Karpas-422 (cell line): ENCODE measurements at regions not wholly inside any gene's neighbourhood (a gene's known extent, or its start where the extent isn't known, plus 50 kb on each side); places are given as distances from the start of the nearest gene placed in this dataset.

Source experiments
- DNase-seq: peaks from one replicate; pipeline ENCODE4 v3.0.0-alpha.2; 2015
- H2AFZ ChIP-seq: fragments of 200-600 bp; sonication (generic); 2 replicates; pipeline ENCODE4 v1.6.1; 2014; ENCODE audit warnings: antibody characterized with exemption, low read length, mixed read lengths
- H3K27ac ChIP-seq: fragments of 200-600 bp; sonication (generic); 2 replicates; pipeline ENCODE4 v1.5.1; 2014; ENCODE audit warnings: mild to moderate bottlenecking, low read length, moderate library complexity
- H3K27me3 ChIP-seq: fragments of 200-600 bp; sonication (generic); 2 replicates; pipeline ENCODE4 v1.6.1; 2014; ENCODE audit warnings: low read length, mixed read lengths
- H3K36me3 ChIP-seq: fragments of 200-600 bp; sonication (generic); 2 replicates; pipeline ENCODE4 v1.6.1; 2014; ENCODE audit warnings: low read length, mixed read lengths; ENCODE audit not compliant: insufficient read depth
- H3K4me1 ChIP-seq: fragments of 200-600 bp; sonication (generic); 2 replicates; pipeline ENCODE4 v1.6.1; 2014; ENCODE audit warnings: mild to moderate bottlenecking, low read length, mixed read lengths
- H3K4me2 ChIP-seq: fragments of 200-600 bp; sonication (generic); 2 replicates; pipeline ENCODE4 v1.6.1; 2014; ENCODE audit warnings: low read length, low read depth, mild to moderate bottlenecking; ENCODE audit not compliant: poor library complexity, severe bottlenecking
- H3K4me3 ChIP-seq: fragments of 200-600 bp; sonication (generic); 2 replicates; pipeline ENCODE4 v1.5.1; 2014; ENCODE audit warnings: mild to moderate bottlenecking, antibody characterized with exemption, low read length, mixed read lengths
- H3K79me2 ChIP-seq: fragments of 200-600 bp; sonication (generic); 2 replicates; pipeline ENCODE4 v1.6.1; 2014; ENCODE audit warnings: mild to moderate bottlenecking, low read length, mixed read lengths
- H3K9ac ChIP-seq: fragments of 200-600 bp; sonication (generic); 2 replicates; pipeline ENCODE4 v1.6.0; 2014; ENCODE audit warnings: low read length
- H3K9me2 ChIP-seq: fragments of 200-600 bp; sonication (generic), shearing (Covaris generic); replicated peaks from 2 replicates; pipeline ENCODE4 v1.6.0; 2014; ENCODE audit warnings: mild to moderate bottlenecking, low read length, moderate library complexity; ENCODE audit not compliant: insufficient read depth
- H3K9me3 ChIP-seq: fragments of 300-700, 200-600 bp; sonication (generic); 2 replicates; pipeline ENCODE4 v1.6.1; 2014; ENCODE audit warnings: low read length, mixed read lengths
- H4K20me1 ChIP-seq: fragments of 200-600 bp; sonication (generic); 2 replicates; pipeline ENCODE4 v1.6.1; 2014; ENCODE audit warnings: mild to moderate bottlenecking, antibody characterized with exemption, low read length, low read depth; ENCODE audit not compliant: insufficient read depth

- peaks cover under 1% of the 10 kb centered on the region for H3K9me3 ChIP-seq
- H3K4me3 ChIP-seq: no peak overlapping the region
- no peaks in the 10 kb centered on the region for H3K27me3 ChIP-seq
- H4K20me1 ChIP-seq: no peaks in the 10 kb centered on the region
- H3K4me2 ChIP-seq: no peak overlapping the region
- no peaks in the 10 kb centered on the region for H3K4me1 ChIP-seq
- H3K27ac ChIP-seq: no peak overlapping the region
- DNase-seq: no peak
- no peaks in the 10 kb centered on the region for H3K9me2 ChIP-seq
- H2AFZ ChIP-seq: no peak overlapping the region
- no peaks in the 10 kb centered on the region for H3K36me3 ChIP-seq
- H3K79me2 ChIP-seq: no peaks in the 10 kb centered on the region
- no peak overlapping the region for H3K9ac ChIP-seq
These were observed 229.5 kb upstream of the TYRP1 start for GRCh38 chr9:12463641-12464040.

- Histone ChIP-seq H3K27ac (no peak overlapping the region), H3K79me2 (no peaks in the 10 kb centered on the region), H3K9ac (no peak overlapping the region), H2AFZ (no peak overlapping the region), H3K27me3 (no peaks in the 10 kb centered on the region), H3K4me1 (no peaks in the 10 kb centered on the region), H3K9me3 (peaks cover 7% of the 10 kb centered on the region; the same call in 1 of the 2 replicates), H3K4me2 (no peak overlapping the region), H3K36me3 (no peaks in the 10 kb centered on the region), H4K20me1 (no peaks in the 10 kb centered on the region), H3K9me2 (no peaks in the 10 kb centered on the region), H3K4me3 (no peak overlapping the region)
- DNase-seq: no peak
These were observed 228.8 kb upstream of the TYRP1 start for GRCh38 chr9:12464400-12464799.

- Histone ChIP-seq H3K27me3 (no peaks in the 10 kb centered on the region), H3K27ac (no peak overlapping the region), H3K9me2 (no peaks in the 10 kb centered on the region), H3K79me2 (no peaks in the 10 kb centered on the region), H3K4me3 (no peak overlapping the region), H4K20me1 (no peaks in the 10 kb centered on the region), H3K9ac (no peak overlapping the region), H3K4me2 (no peak overlapping the region), H3K9me3 (peaks cover 7% of the 10 kb centered on the region; the same call in 1 of the 2 replicates), H2AFZ (no peak overlapping the region), H3K36me3 (no peaks in the 10 kb centered on the region), H3K4me1 (no peaks in the 10 kb centered on the region)
- peak; percentile 76 for DNase-seq
These were observed 228.2 kb upstream of the TYRP1 start for GRCh38 chr9:12464910-12465512.

GRCh38 chr9:12469084-12469483 lies 224.1 kb upstream of the TYRP1 start:
- Histone ChIP-seq H4K20me1 (no peaks in the 10 kb centered on the region), H3K4me3 (no peak overlapping the region), H3K27ac (no peak overlapping the region), H3K79me2 (no peaks in the 10 kb centered on the region), H3K4me1 (no peaks in the 10 kb centered on the region), H3K36me3 (no peaks in the 10 kb centered on the region), H3K9me3 (peaks cover 15% of the 10 kb centered on the region), H3K27me3 (no peaks in the 10 kb centered on the region), H3K4me2 (no peak overlapping the region), H3K9me2 (no peaks in the 10 kb centered on the region), H3K9ac (no peak overlapping the region), H2AFZ (no peak overlapping the region)
- no peak for DNase-seq

GRCh38 chr9:12494411-12494810 lies 198.8 kb upstream of the TYRP1 start:
- Histone ChIP-seq H3K4me3 (no peak overlapping the region), H3K9ac (no peak overlapping the region), H3K9me2 (no peaks in the 10 kb centered on the region), H2AFZ (no peak overlapping the region), H3K27me3 (no peaks in the 10 kb centered on the region), H3K79me2 (no peaks in the 10 kb centered on the region), H4K20me1 (no peaks in the 10 kb centered on the region), H3K36me3 (no peaks in the 10 kb centered on the region), H3K4me2 (no peak overlapping the region), H3K4me1 (no peaks in the 10 kb centered on the region), H3K27ac (no peak overlapping the region), H3K9me3 (peaks cover 39% of the 10 kb centered on the region)
- DNase-seq: no peak

GRCh38 chr9:12497790-12498189 lies 195.4 kb upstream of the TYRP1 start:
- no peaks in the 10 kb centered on the region for H3K4me1 ChIP-seq
- H3K9ac ChIP-seq: no peak overlapping the region
- H3K4me3 ChIP-seq: no peak overlapping the region
- no peaks in the 10 kb centered on the region for H4K20me1 ChIP-seq
- H3K27me3 ChIP-seq: no peaks in the 10 kb centered on the region
- H3K9me2 ChIP-seq: no peaks in the 10 kb centered on the region
- peaks cover 26% of the 10 kb centered on the region for H3K9me3 ChIP-seq
- no peak overlapping the region for H3K4me2 ChIP-seq
- no peaks in the 10 kb centered on the region for H3K79me2 ChIP-seq
- no peak for DNase-seq
- H2AFZ ChIP-seq: no peak overlapping the region
- H3K27ac ChIP-seq: no peak overlapping the region
- no peaks in the 10 kb centered on the region for H3K36me3 ChIP-seq

GRCh38 chr9:12502520-12502919 lies 190.7 kb upstream of the TYRP1 start:
- Histone ChIP-seq H3K79me2 (no peaks in the 10 kb centered on the region), H3K4me1 (no peaks in the 10 kb centered on the region), H3K36me3 (no peaks in the 10 kb centered on the region), H3K9me3 (peaks cover 12% of the 10 kb centered on the region; the same call in 1 of the 2 replicates), H3K27ac (no peak overlapping the region), H3K9ac (no peak overlapping the region), H3K4me2 (no peak overlapping the region), H3K27me3 (no peaks in the 10 kb centered on the region), H3K4me3 (no peak overlapping the region), H2AFZ (no peak overlapping the region), H4K20me1 (no peaks in the 10 kb centered on the region), H3K9me2 (no peaks in the 10 kb centered on the region)
- DNase-seq: no peak

GRCh38 chr9:12503606-12504122 lies 189.5 kb upstream of the TYRP1 start:
- Histone ChIP-seq H3K79me2 (no peaks in the 10 kb centered on the region), H3K9ac (no peak overlapping the region)

More at GRCh38 chr9:12503606-12504122, 189.5 kb upstream of the TYRP1 start:
- H3K4me3 ChIP-seq: no peak overlapping the region
- no peak overlapping the region for H3K27ac ChIP-seq
- H3K4me1 ChIP-seq: no peaks in the 10 kb centered on the region
- no peak for DNase-seq
- no peak overlapping the region for H3K4me2 ChIP-seq
- H3K36me3 ChIP-seq: no peaks in the 10 kb centered on the region
- H3K9me2 ChIP-seq: no peaks in the 10 kb centered on the region
- peaks cover 9% of the 10 kb centered on the region; the same call in 1 of the 2 replicates for H3K9me3 ChIP-seq
- no peaks in the 10 kb centered on the region for H3K27me3 ChIP-seq
- H2AFZ ChIP-seq: no peak overlapping the region
- no peaks in the 10 kb centered on the region for H4K20me1 ChIP-seq
